ENCODE measurements at regions not wholly inside any gene's neighbourhood (a gene's known extent, or its start where the extent isn't known, plus 50 kb on each side); places are given as distances from the start of the nearest gene placed in this dataset.

GRCh38 chrX:4240541-4241194 is 527.2 kb upstream of the PRKX start:
- H3K27ac Mint-ChIP-seq: no peak overlapping the region
- no peaks in the 10 kb centered on the region for H3K4me1 Mint-ChIP-seq (ENCODE audit: low read depth)
- H3K27me3 Mint-ChIP-seq (ENCODE audit: low read depth): no peaks in the 10 kb centered on the region
- H3K4me3 Mint-ChIP-seq: no peak overlapping the region
- H3K9me3 Mint-ChIP-seq: no peaks in the 10 kb centered on the region
- no peaks in the 10 kb centered on the region for H3K36me3 Mint-ChIP-seq (ENCODE audit: low read depth)
- DNase-seq (ENCODE audit: low spot score): no peak

- Mint-ChIP-seq H3K9me3 (no peaks in the 10 kb centered on the region), H3K36me3 (ENCODE audit: low read depth) (no peaks in the 10 kb centered on the region), H3K27me3 (ENCODE audit: low read depth) (no peaks in the 10 kb centered on the region), H3K27ac (no peak overlapping the region), H3K4me3 (no peak overlapping the region), H3K4me1 (ENCODE audit: low read depth) (no peaks in the 10 kb centered on the region)
- DNase-seq (ENCODE audit: low spot score): no peak
These were observed 526.4 kb upstream of the PRKX start for GRCh38 chrX:4239650-4240540.

- H3K36me3 Mint-ChIP-seq (ENCODE audit: low read depth): no peaks in the 10 kb centered on the region
- H3K4me3 Mint-ChIP-seq: no peak overlapping the region
- no peaks in the 10 kb centered on the region for H3K4me1 Mint-ChIP-seq (ENCODE audit: low read depth)
- no peak for DNase-seq (ENCODE audit: low spot score)
- H3K27ac Mint-ChIP-seq: no peak overlapping the region
- H3K27me3 Mint-ChIP-seq (ENCODE audit: low read depth): no peaks in the 10 kb centered on the region
- H3K9me3 Mint-ChIP-seq: peaks cover 4% of the 10 kb centered on the region
These were observed 525.5 kb upstream of the PRKX start for GRCh38 chrX:4238916-4239315.

- Mint-ChIP-seq H3K36me3 (ENCODE audit: low read depth) (no peaks in the 10 kb centered on the region), H3K27ac (no peak overlapping the region), H3K27me3 (ENCODE audit: low read depth) (no peaks in the 10 kb centered on the region), H3K4me1 (ENCODE audit: low read depth) (no peaks in the 10 kb centered on the region), H3K9me3 (peaks cover 11% of the 10 kb centered on the region), H3K4me3 (no peak overlapping the region)
- DNase-seq (ENCODE audit: low spot score): no peak
These were observed 511.6 kb upstream of the PRKX start for GRCh38 chrX:4225086-4225485.

GRCh38 chrX:4206941-4207340 is 493.5 kb upstream of the PRKX start:
- no peaks in the 10 kb centered on the region for H3K36me3 Mint-ChIP-seq (ENCODE audit: low read depth)
- no peak overlapping the region for H3K4me3 Mint-ChIP-seq
- no peak for DNase-seq (ENCODE audit: low spot score)
- H3K4me1 Mint-ChIP-seq (ENCODE audit: low read depth): no peaks in the 10 kb centered on the region
- H3K9me3 Mint-ChIP-seq: peaks cover 10% of the 10 kb centered on the region
- H3K27ac Mint-ChIP-seq: no peak overlapping the region
- no peaks in the 10 kb centered on the region for H3K27me3 Mint-ChIP-seq (ENCODE audit: low read depth)

GRCh38 chrX:4197971-4198370 is 484.5 kb upstream of the PRKX start:
- H3K9me3 Mint-ChIP-seq: peaks cover 12% of the 10 kb centered on the region
- H3K27ac Mint-ChIP-seq: no peak overlapping the region
- H3K36me3 Mint-ChIP-seq (ENCODE audit: low read depth): no peaks in the 10 kb centered on the region
- H3K4me3 Mint-ChIP-seq: no peak overlapping the region
- H3K27me3 Mint-ChIP-seq (ENCODE audit: low read depth): no peaks in the 10 kb centered on the region
- H3K4me1 Mint-ChIP-seq (ENCODE audit: low read depth): no peaks in the 10 kb centered on the region
- no peak for DNase-seq (ENCODE audit: low spot score)

- peaks cover 4% of the 10 kb centered on the region for H3K9me3 Mint-ChIP-seq
- H3K27ac Mint-ChIP-seq: no peak overlapping the region
- H3K4me3 Mint-ChIP-seq: no peak overlapping the region
- no peak for DNase-seq (ENCODE audit: low spot score)
- no peaks in the 10 kb centered on the region for H3K4me1 Mint-ChIP-seq (ENCODE audit: low read depth)
- H3K36me3 Mint-ChIP-seq (ENCODE audit: low read depth): no peaks in the 10 kb centered on the region
- H3K27me3 Mint-ChIP-seq (ENCODE audit: low read depth): no peaks in the 10 kb centered on the region
These were observed 480.2 kb upstream of the PRKX start for GRCh38 chrX:4193500-4194155.

GRCh38 chrX:4186331-4186730 is 472.9 kb upstream of the PRKX start:
- Mint-ChIP-seq H3K27ac (no peak overlapping the region), H3K4me1 (ENCODE audit: low read depth) (no peaks in the 10 kb centered on the region), H3K4me3 (no peak overlapping the region), H3K27me3 (ENCODE audit: low read depth) (no peaks in the 10 kb centered on the region), H3K9me3 (no peaks in the 10 kb centered on the region), H3K36me3 (ENCODE audit: low read depth) (no peaks in the 10 kb centered on the region)
- no peak for DNase-seq (ENCODE audit: low spot score)

- Mint-ChIP-seq H3K27ac (no peak overlapping the region), H3K4me3 (no peak overlapping the region), H3K9me3 (no peaks in the 10 kb centered on the region), H3K27me3 (ENCODE audit: low read depth) (no peaks in the 10 kb centered on the region), H3K36me3 (ENCODE audit: low read depth) (no peaks in the 10 kb centered on the region), H3K4me1 (ENCODE audit: low read depth) (no peaks in the 10 kb centered on the region)
- DNase-seq (ENCODE audit: low spot score): no peak
These were observed 471.6 kb upstream of the PRKX start for GRCh38 chrX:4185086-4185485.

GRCh38 chrX:4182408-4182806 is 469.0 kb upstream of the PRKX start:
- Mint-ChIP-seq H3K4me1 (ENCODE audit: low read depth) (no peaks in the 10 kb centered on the region), H3K4me3 (no peak overlapping the region), H3K36me3 (ENCODE audit: low read depth) (no peaks in the 10 kb centered on the region), H3K9me3 (no peaks in the 10 kb centered on the region), H3K27me3 (ENCODE audit: low read depth) (no peaks in the 10 kb centered on the region), H3K27ac (no peak overlapping the region)
- DNase-seq (ENCODE audit: low spot score): no peak

- Mint-ChIP-seq H3K27me3 (ENCODE audit: low read depth) (no peaks in the 10 kb centered on the region), H3K4me1 (ENCODE audit: low read depth) (no peaks in the 10 kb centered on the region)
These were observed 468.4 kb upstream of the PRKX start for GRCh38 chrX:4181782-4182407.

GRCh38 chrX:4179031-4179430 is 465.6 kb upstream of the PRKX start:
- Mint-ChIP-seq H3K27me3 (ENCODE audit: low read depth) (no peaks in the 10 kb centered on the region), H3K4me1 (ENCODE audit: low read depth) (no peaks in the 10 kb centered on the region), H3K4me3 (no peak overlapping the region), H3K27ac (no peak overlapping the region), H3K9me3 (peaks cover 4% of the 10 kb centered on the region), H3K36me3 (ENCODE audit: low read depth) (no peaks in the 10 kb centered on the region)
- no peak for DNase-seq (ENCODE audit: low spot score)

More at GRCh38 chrX:4181782-4182407, 468.4 kb upstream of the PRKX start:
- no peak for DNase-seq (ENCODE audit: low spot score)
- H3K4me3 Mint-ChIP-seq: no peak overlapping the region
- no peaks in the 10 kb centered on the region for H3K9me3 Mint-ChIP-seq
- H3K27ac Mint-ChIP-seq: no peak overlapping the region
- H3K36me3 Mint-ChIP-seq (ENCODE audit: low read depth): no peaks in the 10 kb centered on the region

GRCh38 chrX:4175221-4175620 is 461.8 kb upstream of the PRKX start:
- Mint-ChIP-seq H3K9me3 (peaks cover 4% of the 10 kb centered on the region), H3K27me3 (ENCODE audit: low read depth) (no peaks in the 10 kb centered on the region), H3K27ac (no peak overlapping the region), H3K4me1 (ENCODE audit: low read depth) (no peaks in the 10 kb centered on the region), H3K4me3 (no peak overlapping the region), H3K36me3 (ENCODE audit: low read depth) (no peaks in the 10 kb centered on the region)
- DNase-seq (ENCODE audit: low spot score): no peak

GRCh38 chrX:4173743-4174142 is 460.3 kb upstream of the PRKX start:
- H3K27me3 Mint-ChIP-seq (ENCODE audit: low read depth): no peaks in the 10 kb centered on the region
- no peak for DNase-seq (ENCODE audit: low spot score)
- H3K4me1 Mint-ChIP-seq (ENCODE audit: low read depth): no peaks in the 10 kb centered on the region
- H3K9me3 Mint-ChIP-seq: peaks cover 4% of the 10 kb centered on the region
- no peaks in the 10 kb centered on the region for H3K36me3 Mint-ChIP-seq (ENCODE audit: low read depth)
- H3K27ac Mint-ChIP-seq: no peak overlapping the region
- no peak overlapping the region for H3K4me3 Mint-ChIP-seq
